Thoracic aorta (tissue), 2 donors: ENCODE measurements at regions not wholly inside any gene's neighbourhood (a gene's known extent, or its start where the extent isn't known, plus 50 kb on each side); places are given as distances from the start of the nearest gene placed in this dataset.
"Not testable (repeated sequence)": the region's sequence is repeated elsewhere in the genome, so short reads cannot be mapped to it uniquely, and the experiment has no call there.

Experiments
- ATAC-seq: fragments of 150-250 bp; one replicate; pipeline ENCODE4 v1.8.0; 2017; ENCODE audit warnings: low read depth; ENCODE audit not compliant: insufficient number of reproducible peaks, low FRiP score
- DNase-seq: peaks from one replicate; pipeline ENCODE4 v3.0.0-alpha.2; 2020; ENCODE audit warnings: low spot score
- H3K27ac ChIP-seq, 2 donors: fragments of 200-600 bp; sonication (generic); 1 replicate in 1 of 2; 2 replicates in 1 of 2; pipeline ENCODE4 v1.5.1; 2016; ENCODE audit warnings: mild to moderate bottlenecking in 2 of 2, moderate library complexity in 2 of 2
- H3K27me3 ChIP-seq: fragments of 200-600 bp; sonication (generic); replicated peaks from 2 replicates; pipeline ENCODE4 v1.6.0; 2016; ENCODE audit warnings: mild to moderate bottlenecking; ENCODE audit not compliant: insufficient read depth
- H3K36me3 ChIP-seq: fragments of 200-600 bp; sonication (generic); one replicate; pipeline ENCODE4 v1.5.1; 2016
- H3K4me1 ChIP-seq, 2 donors: fragments of 200-600 bp; sonication (generic); 1 replicate in 1 of 2; 2 replicates in 1 of 2; pipeline versions ENCODE4 v1.5.1 to v1.6.0; 2016; ENCODE audit warnings: low read depth in 2 of 2, mild to moderate bottlenecking in 1 of 2; ENCODE audit not compliant: control insufficient read depth in 1 of 2
- H3K4me3 ChIP-seq: fragments of 200-600 bp; sonication (generic); 2 replicates; pipeline ENCODE4 v1.5.1; 2016; ENCODE audit warnings: mild to moderate bottlenecking
- H3K9me3 ChIP-seq: fragments of 200-600 bp; sonication (generic); 2 replicates; pipeline ENCODE4 v1.5.1; 2016
- TF ChIP-seq, protein P1 (sequence below): fragments of 200-600 bp; sonication (generic); IDR thresholded peaks from one replicate; pipeline ENCODE4 v1.5.1; 2019; ENCODE audit warnings: antibody characterized with exemption

- DNase-seq (no peak), ATAC-seq (no peak)
- Histone ChIP-seq H3K27ac (no peak overlapping the region), H3K4me1 (no peaks in the 10 kb centered on the region), H3K9me3 (no peaks in the 10 kb centered on the region), H3K4me3 (no peak overlapping the region), H3K36me3 (no peaks in the 10 kb centered on the region), H3K27me3 (no peaks in the 10 kb centered on the region)
- TF ChIP-seq, protein P1, sequence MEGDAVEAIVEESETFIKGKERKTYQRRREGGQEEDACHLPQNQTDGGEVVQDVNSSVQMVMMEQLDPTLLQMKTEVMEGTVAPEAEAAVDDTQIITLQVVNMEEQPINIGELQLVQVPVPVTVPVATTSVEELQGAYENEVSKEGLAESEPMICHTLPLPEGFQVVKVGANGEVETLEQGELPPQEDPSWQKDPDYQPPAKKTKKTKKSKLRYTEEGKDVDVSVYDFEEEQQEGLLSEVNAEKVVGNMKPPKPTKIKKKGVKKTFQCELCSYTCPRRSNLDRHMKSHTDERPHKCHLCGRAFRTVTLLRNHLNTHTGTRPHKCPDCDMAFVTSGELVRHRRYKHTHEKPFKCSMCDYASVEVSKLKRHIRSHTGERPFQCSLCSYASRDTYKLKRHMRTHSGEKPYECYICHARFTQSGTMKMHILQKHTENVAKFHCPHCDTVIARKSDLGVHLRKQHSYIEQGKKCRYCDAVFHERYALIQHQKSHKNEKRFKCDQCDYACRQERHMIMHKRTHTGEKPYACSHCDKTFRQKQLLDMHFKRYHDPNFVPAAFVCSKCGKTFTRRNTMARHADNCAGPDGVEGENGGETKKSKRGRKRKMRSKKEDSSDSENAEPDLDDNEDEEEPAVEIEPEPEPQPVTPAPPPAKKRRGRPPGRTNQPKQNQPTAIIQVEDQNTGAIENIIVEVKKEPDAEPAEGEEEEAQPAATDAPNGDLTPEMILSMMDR = no peak
Observed at GRCh38 chr3:33957176-33957575, 158.7 kb downstream of the PDCD6IP start.

- Histone ChIP-seq H3K36me3 (no peaks in the 10 kb centered on the region), H3K4me3 (no peak overlapping the region), H3K4me1 (no peaks in the 10 kb centered on the region), H3K27me3 (no peaks in the 10 kb centered on the region), H3K27ac (no peak overlapping the region), H3K9me3 (peaks cover 2% of the 10 kb centered on the region)
- DNase-seq (no peak), ATAC-seq (no peak)
- TF ChIP-seq, protein P1 = no peak
Observed at GRCh38 chr3:33958661-33959060, 160.2 kb downstream of the PDCD6IP start.

GRCh38 chr3:33962396-33962795, 164.0 kb downstream of the PDCD6IP start:
- H3K27ac ChIP-seq = no peak overlapping the region
- H3K9me3 ChIP-seq = peaks cover 2% of the 10 kb centered on the region
- TF ChIP-seq, protein P1 = no peak
- H3K4me3 ChIP-seq = no peak overlapping the region
- no peak for DNase-seq
- ATAC-seq = no peak
- H3K36me3 ChIP-seq = no peaks in the 10 kb centered on the region
- no peaks in the 10 kb centered on the region for H3K4me1 ChIP-seq
- H3K27me3 ChIP-seq = no peaks in the 10 kb centered on the region

DNA sequence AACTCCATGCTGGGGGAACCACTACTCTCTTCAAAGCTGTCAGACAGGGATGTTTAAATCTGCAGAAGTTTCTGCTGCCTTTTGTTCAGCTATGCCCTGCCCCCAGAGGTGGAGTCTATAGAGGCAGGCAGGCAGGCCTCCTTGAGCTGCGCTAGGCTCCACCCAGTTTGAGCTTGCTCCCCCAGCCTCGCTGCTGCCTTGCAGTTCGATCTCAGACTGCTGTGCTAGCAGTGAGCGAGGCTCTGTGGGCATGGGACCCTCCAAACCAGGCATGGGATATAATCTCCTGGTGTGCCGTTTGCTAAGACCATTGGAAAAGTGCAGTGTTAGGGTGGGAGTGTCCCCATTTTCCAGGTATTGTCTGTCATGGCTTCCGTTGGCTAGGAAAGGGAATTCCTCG, 171.8 kb downstream of the PDCD6IP start:
- H3K4me3 ChIP-seq, H3K27me3 ChIP-seq, H3K27ac ChIP-seq, ATAC-seq, H3K4me1 ChIP-seq, H3K36me3 ChIP-seq, DNase-seq, H3K9me3 ChIP-seq: not testable (repeated sequence)

- no peak for ATAC-seq
- Histone ChIP-seq H3K27ac (no peak overlapping the region), H3K36me3 (no peaks in the 10 kb centered on the region), H3K27me3 (no peaks in the 10 kb centered on the region), H3K9me3 (no peaks in the 10 kb centered on the region), H3K4me3 (no peak overlapping the region), H3K4me1 (no peaks in the 10 kb centered on the region)
- DNase-seq = no peak
- TF ChIP-seq, protein P1 = no peak
Observed at GRCh38 chr3:33971055-33971454, 172.6 kb downstream of the PDCD6IP start.

DNA sequence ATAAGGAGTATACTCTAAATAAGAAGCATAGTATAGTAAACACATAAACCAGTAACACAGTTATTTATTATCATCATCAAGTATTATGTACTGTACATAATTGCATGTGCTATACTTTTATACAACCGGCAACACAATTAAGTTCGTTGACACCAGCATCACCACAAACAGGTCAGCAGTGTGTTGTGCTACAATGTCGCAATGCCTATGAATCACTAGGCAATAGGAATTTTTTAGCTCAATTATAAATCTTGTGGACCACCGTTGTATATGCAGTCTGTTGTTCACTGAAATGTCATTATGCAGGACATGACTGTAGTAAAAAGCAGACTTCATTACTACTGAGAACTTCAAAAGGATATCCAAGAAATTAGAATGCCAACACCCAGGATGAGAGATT, 177.0 kb downstream of the PDCD6IP start:
- Histone ChIP-seq H3K27ac (no peak overlapping the region), H3K36me3 (no peaks in the 10 kb centered on the region), H3K9me3 (no peaks in the 10 kb centered on the region), H3K27me3 (no peaks in the 10 kb centered on the region), H3K4me3 (no peak overlapping the region), H3K4me1 (no peaks in the 10 kb centered on the region)
- DNase-seq (no peak), ATAC-seq (no peak)
- TF ChIP-seq, protein P1 = no peak
